ENCODE measurements at regions not wholly inside any gene's neighbourhood (a gene's known extent, or its start where the extent isn't known, plus 50 kb on each side); places are given as distances from the start of the nearest gene placed in this dataset.

DNA sequence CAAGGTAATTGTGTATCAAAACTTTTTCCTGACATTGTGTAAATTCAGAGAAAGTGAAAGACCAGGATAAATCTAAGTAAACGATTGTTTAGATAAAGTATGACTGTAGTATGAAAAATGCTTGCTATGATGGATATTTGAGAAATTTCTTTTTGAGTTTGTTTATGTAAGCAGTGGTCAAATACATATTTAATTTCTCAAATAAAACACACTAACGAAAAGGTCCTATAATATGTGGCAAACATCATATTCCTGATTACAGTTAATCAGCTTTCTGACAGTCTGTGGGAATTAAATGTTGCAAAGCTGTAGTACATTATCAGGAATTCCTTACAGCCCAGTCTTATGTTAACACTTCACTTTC, 636.9 kb downstream of the MMUT start:
- no TSS peak for BruUV-seq (replicated peaks)
- intact Hi-C loops (cut with micrococcal nuclease; ENCODE audit: unreplicated experiment), result loop anchor here (2.0 to 10.0 kb wide), 4 partner anchors 59 to 1191 kb away; no protein-coding TSS in a partner anchor
- POLR2A ChIA-PET (ENCODE audit: unreplicated experiment), result no interaction called here

DNA sequence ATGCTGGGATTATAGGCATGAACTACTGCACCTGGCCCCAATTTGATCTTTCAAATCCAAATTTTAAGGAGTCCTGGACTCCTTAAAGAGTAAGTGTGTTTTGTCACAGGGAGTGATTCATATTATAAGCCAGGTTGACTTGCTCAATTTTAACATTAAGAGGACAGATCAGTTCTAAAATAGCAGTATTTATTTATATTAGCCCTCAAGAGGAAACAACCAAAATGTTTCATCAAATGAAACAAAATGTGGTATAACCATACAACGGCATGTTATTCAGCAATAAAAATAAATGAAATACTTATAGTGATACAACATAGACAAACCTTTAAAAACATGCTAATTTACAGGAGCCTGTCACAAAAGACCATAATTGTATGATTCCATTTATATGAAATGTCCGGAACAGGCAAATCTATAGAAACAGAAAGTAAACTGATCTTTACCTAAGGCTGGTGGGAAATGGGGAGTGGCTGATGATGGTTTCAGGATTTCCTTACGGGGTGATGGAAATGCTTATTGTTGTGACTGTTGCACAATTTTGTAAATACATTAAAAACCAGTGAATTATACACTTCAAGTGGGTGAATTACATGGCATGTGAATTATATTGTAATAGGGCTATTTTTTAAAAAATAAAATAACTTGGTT, 637.4 kb downstream of the MMUT start:
- Histone ChIP-seq H3K79me2 (ENCODE audit: low read depth) (no peaks in the 10 kb centered on the region), H3K9me2 (ENCODE audit: insufficient read depth) (no peaks in the 10 kb centered on the region), H3K9me3 (ENCODE audit: insufficient read depth, low read depth) (peaks cover 21% of the 10 kb centered on the region), H3K4me3 (peak overlapping the region; percentile 37; the same call in 1 of the 2 replicates), H2AFZ (0 out of 2 replicates have a peak overlapping the region, but pooled peaks have one; percentile 54), H3K27me3 (ENCODE audit: insufficient read depth, low read depth) (no peaks in the 10 kb centered on the region), H4K20me1 (ENCODE audit: insufficient read depth) (no peaks in the 10 kb centered on the region), H3K36me3 (ENCODE audit: low read depth) (no peaks in the 10 kb centered on the region), H3K27ac (peak overlapping the region; percentile 99), H3K4me1 (replicated peaks; ENCODE audit: insufficient read depth) (peaks cover 32% of the 10 kb centered on the region), H3K4me2 (peak overlapping the region; percentile 68), H3F3A (ENCODE audit: insufficient read depth, low read depth) (peaks cover 36% of the 10 kb centered on the region)
- TF ChIP-seq EZH2 (IDR thresholded peaks at IDR 0.05; ENCODE audit: low read depth), result no peak
- TF ChIP-seq, protein P1, sequence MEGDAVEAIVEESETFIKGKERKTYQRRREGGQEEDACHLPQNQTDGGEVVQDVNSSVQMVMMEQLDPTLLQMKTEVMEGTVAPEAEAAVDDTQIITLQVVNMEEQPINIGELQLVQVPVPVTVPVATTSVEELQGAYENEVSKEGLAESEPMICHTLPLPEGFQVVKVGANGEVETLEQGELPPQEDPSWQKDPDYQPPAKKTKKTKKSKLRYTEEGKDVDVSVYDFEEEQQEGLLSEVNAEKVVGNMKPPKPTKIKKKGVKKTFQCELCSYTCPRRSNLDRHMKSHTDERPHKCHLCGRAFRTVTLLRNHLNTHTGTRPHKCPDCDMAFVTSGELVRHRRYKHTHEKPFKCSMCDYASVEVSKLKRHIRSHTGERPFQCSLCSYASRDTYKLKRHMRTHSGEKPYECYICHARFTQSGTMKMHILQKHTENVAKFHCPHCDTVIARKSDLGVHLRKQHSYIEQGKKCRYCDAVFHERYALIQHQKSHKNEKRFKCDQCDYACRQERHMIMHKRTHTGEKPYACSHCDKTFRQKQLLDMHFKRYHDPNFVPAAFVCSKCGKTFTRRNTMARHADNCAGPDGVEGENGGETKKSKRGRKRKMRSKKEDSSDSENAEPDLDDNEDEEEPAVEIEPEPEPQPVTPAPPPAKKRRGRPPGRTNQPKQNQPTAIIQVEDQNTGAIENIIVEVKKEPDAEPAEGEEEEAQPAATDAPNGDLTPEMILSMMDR (conservative IDR thresholded peaks at IDR 0.05), result no peak
- DNase-seq, result peak in 1 of 2 experiments; percentile 16
- CTCF ChIA-PET, result no interaction called here
- POLR2A ChIA-PET (ENCODE audit: unreplicated experiment), result no interaction called here
- intact Hi-C loops (cut with micrococcal nuclease; ENCODE audit: unreplicated experiment), result loop anchor here (2.0 to 10.0 kb wide), 4 partner anchors 59 to 1191 kb away; no protein-coding TSS in a partner anchor
- no TSS peak for BruUV-seq (replicated peaks)

More for the DNA sequence above, 636.9 kb downstream of the MMUT start:
- CTCF ChIA-PET, result no interaction called here
- peak overlapping the region; percentile 37; the same call in 1 of the 2 replicates for H3K4me3 ChIP-seq
- peak in 1 of 2 experiments; percentile 37 for DNase-seq
- H3K27ac ChIP-seq, result peak overlapping the region; percentile 99
- H3K9me3 ChIP-seq (ENCODE audit: insufficient read depth, low read depth), result peaks cover 25% of the 10 kb centered on the region
- H4K20me1 ChIP-seq (ENCODE audit: insufficient read depth), result no peaks in the 10 kb centered on the region
- peaks cover 32% of the 10 kb centered on the region for H3K4me1 ChIP-seq (replicated peaks; ENCODE audit: insufficient read depth)
- no peaks in the 10 kb centered on the region for H3K27me3 ChIP-seq (ENCODE audit: insufficient read depth, low read depth)
- H3K4me2 ChIP-seq, result peak overlapping the region; percentile 68
- H3K36me3 ChIP-seq (ENCODE audit: low read depth), result no peaks in the 10 kb centered on the region
- no peak for TF ChIP-seq EZH2 (IDR thresholded peaks at IDR 0.05; ENCODE audit: low read depth)
- TF ChIP-seq, protein P1 (conservative IDR thresholded peaks at IDR 0.05), result no peak
- peaks cover 36% of the 10 kb centered on the region for H3F3A ChIP-seq (ENCODE audit: insufficient read depth, low read depth)
- no peaks in the 10 kb centered on the region for H3K79me2 ChIP-seq (ENCODE audit: low read depth)
- no peaks in the 10 kb centered on the region for H3K9me2 ChIP-seq (ENCODE audit: insufficient read depth)
- H2AFZ ChIP-seq, result 0 out of 2 replicates have a peak overlapping the region, but pooled peaks have one; percentile 73

DNA sequence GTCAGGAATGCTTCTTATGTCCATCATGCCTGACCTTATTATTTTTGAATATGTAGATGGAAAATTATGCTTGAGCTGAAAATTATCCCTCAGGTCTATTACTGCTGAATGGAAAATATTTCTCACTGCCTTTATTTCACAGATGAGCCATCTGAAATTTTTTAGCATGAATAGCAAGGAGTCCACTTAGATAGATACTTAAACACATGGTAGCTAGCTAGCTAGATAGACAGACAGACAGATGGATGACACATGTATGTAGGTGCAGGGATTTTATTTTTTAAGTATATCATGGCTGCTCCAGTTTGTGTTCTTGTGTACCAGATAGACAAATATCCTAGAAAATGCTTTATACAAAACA, 645.0 kb downstream of the MMUT start:
- Histone ChIP-seq H4K20me1 (ENCODE audit: insufficient read depth) (no peaks in the 10 kb centered on the region), H3F3A (ENCODE audit: insufficient read depth, low read depth) (no peaks in the 10 kb centered on the region), H3K27me3 (ENCODE audit: insufficient read depth, low read depth) (no peaks in the 10 kb centered on the region), H3K36me3 (ENCODE audit: low read depth) (no peaks in the 10 kb centered on the region), H3K4me1 (replicated peaks; ENCODE audit: insufficient read depth) (peaks cover 3% of the 10 kb centered on the region; the same call in 1 of the 2 replicates), H3K4me3 (no peak overlapping the region), H3K9me3 (ENCODE audit: insufficient read depth, low read depth) (no peaks in the 10 kb centered on the region; the same call in 1 of the 2 replicates), H3K79me2 (ENCODE audit: low read depth) (no peaks in the 10 kb centered on the region), H3K4me2 (no peak overlapping the region), H2AFZ (peak overlapping the region; percentile 54; the same call in 1 of the 2 replicates), H3K9me2 (ENCODE audit: insufficient read depth) (no peaks in the 10 kb centered on the region), H3K27ac (0 out of 2 replicates have a peak overlapping the region, but pooled peaks have one; percentile 35)
- BruUV-seq (replicated peaks), result no TSS peak
- CTCF ChIA-PET, result no interaction called here
- intact Hi-C loops (cut with micrococcal nuclease; ENCODE audit: unreplicated experiment), result no loop called here
- DNase-seq, result no peak
- TF ChIP-seq, protein P1 (conservative IDR thresholded peaks at IDR 0.05), result no peak
- TF ChIP-seq EZH2 (IDR thresholded peaks at IDR 0.05; ENCODE audit: low read depth), result no peak
- POLR2A ChIA-PET (ENCODE audit: unreplicated experiment), result no interaction called here

Measured in PC-9 (cell line).